ENCODE measurements at regions not wholly inside any gene's neighbourhood (a gene's known extent, or its start where the extent isn't known, plus 50 kb on each side); places are given as distances from the start of the nearest gene placed in this dataset.

- no peak for TF ChIP-seq POLR2A (IDR thresholded peaks at IDR 0.05)
- TF ChIP-seq CTCF (IDR thresholded peaks at IDR 0.05), result no peak
Measured at GRCh38 chr11:15747671-15748070, 608.7 kb downstream of the SOX6 start.

Data from uterus (tissue), 2 donors.